ENCODE measurements at regions not wholly inside any gene's neighbourhood (a gene's known extent, or its start where the extent isn't known, plus 50 kb on each side); places are given as distances from the start of the nearest gene placed in this dataset.

DNA sequence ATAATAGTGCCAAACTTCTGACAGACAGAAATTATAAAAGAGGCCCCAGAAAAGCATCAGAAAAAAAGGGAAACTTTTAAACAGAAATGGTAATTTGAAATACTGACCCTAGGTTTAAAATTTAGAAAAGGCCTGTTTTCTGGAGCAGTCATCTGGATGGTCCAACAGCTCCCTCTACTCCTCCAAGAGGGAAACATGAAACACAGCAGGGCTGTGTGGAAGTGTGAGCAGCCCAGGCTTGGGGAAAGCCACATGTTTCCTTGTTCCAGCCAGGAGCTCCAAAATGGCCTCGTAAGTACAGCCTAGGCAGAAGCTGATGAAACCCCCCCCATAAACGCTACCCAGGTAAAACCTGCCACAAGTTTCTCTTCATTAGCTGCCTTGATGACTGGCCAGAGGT lies 499.3 kb upstream of the ADAMTS16 start:
- no peak for DNase-seq (ENCODE audit: low spot score)

DNA sequence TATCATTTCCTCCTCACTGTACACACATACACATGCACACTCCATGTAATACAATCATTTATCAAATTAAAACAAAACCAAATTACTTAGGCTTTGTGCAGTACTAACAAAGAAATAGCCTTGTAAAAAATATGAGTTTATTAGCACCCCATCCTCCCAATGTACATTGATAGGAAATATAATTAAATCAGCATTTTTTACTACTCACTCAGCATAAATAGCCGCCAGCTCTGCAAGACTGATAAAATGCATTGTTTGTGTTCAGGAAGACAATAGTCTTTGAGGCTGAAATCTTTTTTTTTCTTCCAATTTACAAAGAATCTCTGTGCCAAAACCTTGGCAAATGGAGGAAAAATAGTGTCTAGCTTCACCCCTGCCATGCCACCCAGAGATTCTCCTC lies 497.6 kb upstream of the ADAMTS16 start:
- no peak for DNase-seq (ENCODE audit: low spot score)

DNA sequence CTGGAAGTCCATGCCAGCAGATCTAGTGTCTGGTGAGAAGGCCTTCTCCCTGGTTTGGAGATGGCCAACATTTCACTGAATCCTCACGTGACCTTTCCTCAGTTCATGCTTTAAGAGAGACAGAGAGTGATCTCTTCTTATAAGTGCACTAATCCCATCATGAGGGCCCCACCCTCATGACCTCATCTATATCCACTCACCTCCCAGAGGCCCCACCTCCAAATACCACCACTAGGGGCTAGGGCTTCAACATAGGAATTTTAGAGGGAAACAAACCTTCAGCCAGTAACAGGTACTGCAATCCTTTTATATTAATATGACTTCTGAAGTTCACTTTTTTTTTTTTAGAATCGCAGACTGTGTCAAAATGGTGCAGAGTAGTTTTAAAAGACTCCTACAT lies 496.9 kb upstream of the ADAMTS16 start:
- no peak for DNase-seq (ENCODE audit: low spot score)

GRCh38 chr5:4643960-4644359 lies 496.2 kb upstream of the ADAMTS16 start:
- no peak for DNase-seq (ENCODE audit: low spot score)

GRCh38 chr5:4646715-4647375 lies 493.3 kb upstream of the ADAMTS16 start:
- DNase-seq (ENCODE audit: low spot score): no peak

DNA sequence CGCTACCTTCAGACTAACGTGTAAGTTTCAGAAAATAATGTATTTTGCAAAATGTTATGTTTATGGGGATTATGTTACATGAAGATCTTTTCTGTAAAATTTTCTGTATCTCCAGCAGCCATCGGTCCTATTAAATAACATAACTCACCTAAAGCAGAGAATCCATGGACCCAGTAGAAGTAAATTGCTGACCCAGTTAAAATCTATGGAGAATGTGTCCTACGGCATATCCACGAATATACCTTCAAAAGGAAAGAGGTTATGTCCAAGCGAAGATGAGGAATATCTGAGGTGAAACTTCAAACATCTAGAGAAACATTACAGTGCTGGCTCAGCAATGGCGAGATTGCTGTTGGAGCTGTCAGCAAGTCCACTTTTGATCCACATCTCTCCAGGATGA lies 492.2 kb upstream of the ADAMTS16 start:
- no peak for DNase-seq (ENCODE audit: low spot score)

DNA sequence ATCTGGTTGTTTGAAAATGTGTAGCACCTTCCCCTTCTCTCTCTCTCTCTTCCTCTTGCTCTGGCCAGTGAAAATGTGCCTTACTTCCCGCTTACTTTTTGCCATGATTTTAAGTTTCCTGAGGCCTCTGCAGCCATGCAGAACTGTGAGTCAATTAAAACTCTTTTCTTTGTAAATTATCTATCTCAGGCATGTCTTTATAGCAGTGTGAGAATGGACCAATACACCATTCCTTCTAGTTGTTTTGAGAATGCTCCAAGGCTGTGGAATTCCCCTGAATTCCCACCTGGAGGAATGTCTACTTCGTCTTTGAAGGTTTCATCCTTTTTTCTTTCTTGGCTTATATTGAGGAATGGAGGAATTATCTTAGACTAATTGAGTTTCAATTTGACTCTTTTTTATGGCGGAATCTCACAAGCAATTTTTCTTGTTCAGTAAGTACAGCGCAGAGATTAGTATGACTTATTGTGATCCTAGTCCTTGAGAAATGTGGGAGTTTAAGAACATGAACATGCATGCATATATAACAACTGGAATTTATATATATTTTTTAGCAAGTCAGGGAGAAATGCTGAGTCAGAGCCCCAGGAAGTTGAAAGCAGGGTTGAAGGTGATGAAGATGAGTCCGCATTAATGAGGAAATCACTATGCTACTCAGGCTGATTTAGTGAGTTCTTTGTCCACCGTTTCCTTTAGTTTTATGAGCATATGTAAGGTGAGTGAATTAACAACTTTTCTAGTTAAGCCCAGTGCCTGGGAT lies 488.1 kb upstream of the ADAMTS16 start:
- DNase-seq (ENCODE audit: low spot score): no peak

- no peak for DNase-seq (ENCODE audit: low spot score)
Measured at GRCh38 chr5:4653475-4653874, 486.7 kb upstream of the ADAMTS16 start.

DNA sequence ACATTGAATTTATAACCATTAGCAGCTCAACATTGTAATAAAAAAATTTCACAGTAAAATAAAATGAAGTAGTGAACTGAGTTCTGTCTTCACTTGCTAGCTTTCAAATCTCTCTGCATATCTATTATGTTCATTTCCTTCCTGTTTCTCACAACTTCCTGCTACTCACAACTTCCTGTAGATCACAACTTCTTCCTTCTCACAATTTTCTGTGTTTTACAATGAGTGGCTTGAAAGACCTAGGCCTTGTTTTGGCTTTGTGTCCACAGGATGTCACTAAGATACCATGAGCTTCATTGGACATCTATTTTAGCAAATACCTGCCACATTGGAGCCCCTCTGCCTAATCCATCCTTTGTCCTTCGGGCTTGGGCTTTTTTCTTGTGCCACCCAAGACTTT lies 480.3 kb upstream of the ADAMTS16 start:
- DNase-seq (ENCODE audit: low spot score): no peak

DNA sequence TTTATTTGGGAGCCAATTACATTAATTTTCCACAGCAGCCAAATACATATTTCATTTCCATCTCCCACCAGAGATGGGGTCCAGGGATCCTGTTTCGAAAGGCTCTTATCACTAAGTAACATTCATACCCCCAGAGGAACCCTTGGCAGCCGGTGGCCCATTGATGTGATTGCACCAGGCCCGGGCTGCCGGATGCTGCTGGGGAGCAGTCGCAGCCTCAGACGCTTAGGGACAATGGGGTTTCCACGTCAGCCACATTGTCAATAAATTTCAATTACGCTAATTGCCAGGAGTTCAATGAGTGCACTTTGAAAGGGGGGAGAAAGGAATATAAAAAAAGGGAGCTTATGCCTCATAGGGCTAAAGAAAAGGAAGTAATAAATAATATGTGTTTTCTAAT lies 478.8 kb upstream of the ADAMTS16 start:
- no peak for DNase-seq (ENCODE audit: low spot score)

DNA sequence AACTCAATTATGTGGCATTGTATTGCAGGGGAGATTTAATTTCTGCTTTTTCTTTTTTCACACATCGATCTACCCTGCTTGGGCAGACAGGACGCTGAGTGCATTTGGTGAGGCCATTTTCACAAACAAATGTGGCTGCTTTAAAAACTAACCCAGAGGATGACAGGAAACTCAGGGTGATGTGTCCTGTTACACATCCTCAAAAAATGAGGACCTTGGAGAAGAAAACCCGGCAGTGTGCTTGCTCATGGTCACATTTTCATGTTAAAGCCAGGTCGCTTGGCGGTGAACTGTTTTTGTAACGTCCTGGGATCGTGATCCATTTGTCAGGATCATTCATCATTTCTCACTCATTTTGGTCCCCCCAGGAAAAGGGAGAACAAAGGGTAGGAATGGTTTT lies 478.3 kb upstream of the ADAMTS16 start:
- DNase-seq (ENCODE audit: low spot score): no peak

GRCh38 chr5:4662756-4663155 lies 477.4 kb upstream of the ADAMTS16 start:
- no peak for DNase-seq (ENCODE audit: low spot score)

DNA sequence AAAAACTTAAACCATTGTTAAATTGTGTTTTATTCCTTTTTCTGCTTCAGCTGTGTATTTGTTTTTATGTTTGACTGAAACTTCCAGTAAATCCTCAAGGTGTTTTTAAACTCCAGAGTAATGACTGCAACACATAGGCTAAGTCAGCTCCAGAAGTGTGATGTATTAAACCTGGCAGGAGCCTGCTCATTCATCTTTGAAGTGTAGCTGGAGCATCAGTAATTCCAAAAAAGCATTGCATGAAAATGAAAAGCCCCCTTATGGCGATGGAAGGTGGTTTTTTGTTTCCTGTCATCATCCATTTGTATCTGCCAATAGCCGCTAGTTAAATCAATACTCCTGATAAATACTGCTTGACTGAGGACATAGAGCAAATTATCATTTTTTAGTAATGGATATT lies 474.2 kb upstream of the ADAMTS16 start:
- no peak for DNase-seq (ENCODE audit: low spot score)

DNA sequence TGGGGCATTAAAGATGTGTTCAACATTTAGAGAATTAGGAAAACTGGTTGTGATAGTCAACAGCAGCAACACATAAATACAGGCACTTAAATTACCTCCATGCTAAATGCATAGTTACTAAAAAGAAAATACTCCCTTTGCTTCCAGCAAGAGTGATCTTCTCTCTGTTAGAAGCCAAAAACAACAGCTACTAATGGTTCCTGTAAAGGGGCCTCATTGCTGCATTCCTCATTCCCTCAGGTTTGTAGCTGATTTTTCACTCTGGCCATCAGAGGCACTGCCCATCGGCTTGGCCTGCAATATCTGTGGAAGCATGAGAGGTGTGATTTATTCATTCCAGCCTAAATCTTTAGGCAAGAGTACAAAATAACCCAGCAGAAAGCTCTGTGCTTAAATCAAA lies 466.0 kb upstream of the ADAMTS16 start:
- DNase-seq (ENCODE audit: low spot score): no peak

DNA sequence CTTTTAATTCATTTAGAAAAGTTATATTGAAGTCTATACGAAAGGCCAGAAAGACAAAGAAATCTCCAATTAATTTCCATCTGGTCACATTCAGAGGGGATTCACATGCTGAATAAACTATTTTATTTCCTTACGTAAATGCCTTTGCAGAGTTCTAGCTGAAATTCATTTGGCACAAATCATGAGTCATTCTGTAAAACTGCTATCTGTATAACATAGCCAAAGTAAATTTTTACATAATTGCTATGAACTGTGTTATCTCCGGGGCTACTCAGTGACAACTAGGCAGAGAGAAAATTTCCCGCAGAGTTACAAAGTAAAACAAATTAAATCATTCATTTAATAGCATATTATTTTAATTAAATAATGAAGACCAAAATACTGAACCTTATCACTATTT lies 463.2 kb upstream of the ADAMTS16 start:
- DNase-seq (ENCODE audit: low spot score): no peak

DNA sequence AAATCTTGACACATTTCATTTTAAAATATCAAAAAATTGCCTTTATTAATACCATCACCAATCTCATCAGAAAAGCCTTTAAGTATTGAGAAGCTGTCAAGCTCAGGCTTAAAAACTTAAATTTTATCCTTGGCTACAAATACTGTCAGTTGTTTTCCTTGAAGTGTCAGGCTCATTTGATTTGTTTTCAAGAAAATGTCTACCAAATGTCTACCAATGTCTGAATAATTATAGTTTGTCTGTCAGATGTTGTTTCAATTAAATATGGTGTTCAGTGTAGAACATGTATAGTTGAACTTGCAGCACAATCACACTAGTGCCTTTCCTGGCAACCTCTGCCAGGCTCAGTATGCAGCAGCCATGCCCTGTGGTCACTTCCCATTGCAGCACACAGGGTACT lies 455.2 kb upstream of the ADAMTS16 start:
- DNase-seq (ENCODE audit: low spot score): no peak

- DNase-seq (ENCODE audit: low spot score): no peak
Measured at GRCh38 chr5:4698596-4698995, 441.5 kb upstream of the ADAMTS16 start.

GRCh38 chr5:4699592-4699991 lies 440.5 kb upstream of the ADAMTS16 start:
- DNase-seq (ENCODE audit: low spot score): no peak

GRCh38 chr5:4700069-4700468 lies 440.1 kb upstream of the ADAMTS16 start:
- no peak for DNase-seq (ENCODE audit: low spot score)

GRCh38 chr5:4700871-4701270 lies 439.3 kb upstream of the ADAMTS16 start:
- DNase-seq (ENCODE audit: low spot score): no peak

DNA sequence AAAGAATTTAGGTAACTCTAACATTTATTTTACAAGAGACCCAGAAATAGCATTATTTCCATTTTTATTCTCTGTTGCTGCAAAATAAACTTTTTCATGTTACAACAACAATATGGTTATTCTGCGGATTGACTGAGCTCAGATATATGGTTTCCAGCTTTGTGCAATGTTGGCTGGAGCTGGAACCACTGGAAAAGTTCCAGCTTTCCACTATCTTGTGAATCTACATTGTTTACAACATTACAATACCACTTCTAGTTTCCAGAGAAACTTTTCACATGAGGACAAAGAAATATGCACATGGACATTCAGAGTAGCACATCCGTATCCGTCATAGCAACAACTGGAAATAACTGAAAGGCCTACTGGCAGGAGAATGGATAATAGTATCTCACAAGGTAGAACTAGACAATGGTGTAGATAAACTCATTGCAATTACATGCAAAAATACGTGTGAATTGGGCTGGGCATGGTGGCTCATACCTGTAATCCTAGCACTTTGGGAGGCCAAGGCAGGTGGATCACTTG lies 436.1 kb upstream of the ADAMTS16 start:
- no peak for DNase-seq (ENCODE audit: low spot score)

GRCh38 chr5:4704951-4705350 lies 435.2 kb upstream of the ADAMTS16 start:
- DNase-seq (ENCODE audit: low spot score): no peak

- no peak for DNase-seq (ENCODE audit: low spot score)
Measured at GRCh38 chr5:4716781-4717180, 423.3 kb upstream of the ADAMTS16 start.

GRCh38 chr5:4717446-4717845 lies 422.7 kb upstream of the ADAMTS16 start:
- DNase-seq (ENCODE audit: low spot score): no peak
